ENCODE measurements at regions not wholly inside any gene's neighbourhood (a gene's known extent, or its start where the extent isn't known, plus 50 kb on each side); places are given as distances from the start of the nearest gene placed in this dataset.
A peak's percentile ranks its signal among the peaks of the same experiment; 100 is the strongest.

DNA sequence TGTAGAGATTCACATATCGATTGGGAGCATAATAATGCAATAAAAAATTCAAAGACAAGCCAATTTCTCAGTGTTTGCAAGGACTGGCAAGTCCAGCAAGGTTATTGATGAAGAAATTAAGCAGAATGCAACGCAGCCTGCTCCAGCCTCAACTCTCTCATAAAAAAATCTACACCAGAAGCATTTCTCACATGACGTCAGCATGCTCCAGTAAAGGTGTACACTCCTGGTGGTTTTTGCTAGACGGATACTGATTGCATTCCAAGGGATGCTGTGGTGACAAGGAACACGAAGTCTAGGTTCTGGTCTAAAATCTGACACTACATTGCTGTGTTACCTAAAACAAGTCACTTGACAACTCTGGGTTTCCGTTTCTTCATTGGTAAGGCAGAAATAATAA is 131.9 kb upstream of the PRNP start:
- no peak overlapping the region for H3K4me3 ChIP-seq (ENCODE audit: low read depth, low read length)
- TF ChIP-seq, protein P1, sequence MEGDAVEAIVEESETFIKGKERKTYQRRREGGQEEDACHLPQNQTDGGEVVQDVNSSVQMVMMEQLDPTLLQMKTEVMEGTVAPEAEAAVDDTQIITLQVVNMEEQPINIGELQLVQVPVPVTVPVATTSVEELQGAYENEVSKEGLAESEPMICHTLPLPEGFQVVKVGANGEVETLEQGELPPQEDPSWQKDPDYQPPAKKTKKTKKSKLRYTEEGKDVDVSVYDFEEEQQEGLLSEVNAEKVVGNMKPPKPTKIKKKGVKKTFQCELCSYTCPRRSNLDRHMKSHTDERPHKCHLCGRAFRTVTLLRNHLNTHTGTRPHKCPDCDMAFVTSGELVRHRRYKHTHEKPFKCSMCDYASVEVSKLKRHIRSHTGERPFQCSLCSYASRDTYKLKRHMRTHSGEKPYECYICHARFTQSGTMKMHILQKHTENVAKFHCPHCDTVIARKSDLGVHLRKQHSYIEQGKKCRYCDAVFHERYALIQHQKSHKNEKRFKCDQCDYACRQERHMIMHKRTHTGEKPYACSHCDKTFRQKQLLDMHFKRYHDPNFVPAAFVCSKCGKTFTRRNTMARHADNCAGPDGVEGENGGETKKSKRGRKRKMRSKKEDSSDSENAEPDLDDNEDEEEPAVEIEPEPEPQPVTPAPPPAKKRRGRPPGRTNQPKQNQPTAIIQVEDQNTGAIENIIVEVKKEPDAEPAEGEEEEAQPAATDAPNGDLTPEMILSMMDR (IDR thresholded peaks at IDR 0.05; ENCODE audit: insufficient read depth, low read length): no peak
- no peak for DNase-seq (ENCODE audit: low read depth)

DNA sequence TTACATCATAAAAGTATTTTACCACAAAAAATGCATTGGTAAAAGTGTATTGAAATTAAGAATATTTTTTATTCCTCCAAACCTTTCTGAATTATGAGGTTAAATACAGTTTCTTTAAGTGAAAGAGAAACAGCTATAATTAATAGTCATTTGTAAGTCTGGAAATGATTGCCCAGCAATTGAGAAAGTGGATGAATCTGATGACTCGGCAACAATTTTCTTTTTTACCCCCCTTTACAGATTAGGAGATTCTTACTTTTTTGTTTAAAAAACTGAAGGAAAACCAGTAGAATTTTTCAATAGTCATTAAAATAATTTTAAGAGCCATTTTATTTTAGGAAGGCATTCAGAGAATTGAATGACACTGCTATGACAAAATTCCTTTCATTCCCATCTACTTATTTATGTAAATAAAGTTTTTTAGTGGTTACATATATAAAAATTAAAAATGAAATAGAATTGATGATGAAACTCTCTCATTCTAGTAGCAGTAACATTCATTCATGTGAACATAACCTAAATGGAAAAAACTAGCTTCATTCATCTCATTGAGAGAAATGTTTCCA is 134.1 kb upstream of the PRNP start:
- TF ChIP-seq, protein P1 (IDR thresholded peaks at IDR 0.05; ENCODE audit: insufficient read depth, low read length): no peak
- DNase-seq (ENCODE audit: low read depth): no peak
- no peak overlapping the region for H3K4me3 ChIP-seq (ENCODE audit: low read depth, low read length)

DNA sequence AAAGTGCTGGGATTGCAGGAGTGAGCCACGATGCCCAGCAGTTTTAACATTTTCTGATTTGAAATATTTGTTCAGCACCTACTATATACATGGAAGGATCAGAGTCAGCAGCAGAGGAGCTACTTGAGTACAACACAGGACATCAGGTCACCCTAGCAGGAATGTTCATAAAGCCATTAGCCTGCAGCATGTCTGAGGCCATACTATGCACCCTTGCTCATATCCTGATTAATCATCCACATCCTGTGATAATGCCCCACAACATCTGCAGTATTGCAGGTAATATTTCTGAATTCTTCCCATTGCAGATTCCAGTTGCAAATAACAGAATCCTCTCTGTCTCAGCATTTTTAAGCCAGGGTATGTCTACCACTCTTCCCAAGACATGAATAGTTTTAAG is 135.5 kb upstream of the PRNP start:
- no peak overlapping the region for H3K4me3 ChIP-seq (ENCODE audit: low read depth, low read length)
- no peak for DNase-seq (ENCODE audit: low read depth)
- TF ChIP-seq, protein P1 (IDR thresholded peaks at IDR 0.05; ENCODE audit: insufficient read depth, low read length): no peak

DNA sequence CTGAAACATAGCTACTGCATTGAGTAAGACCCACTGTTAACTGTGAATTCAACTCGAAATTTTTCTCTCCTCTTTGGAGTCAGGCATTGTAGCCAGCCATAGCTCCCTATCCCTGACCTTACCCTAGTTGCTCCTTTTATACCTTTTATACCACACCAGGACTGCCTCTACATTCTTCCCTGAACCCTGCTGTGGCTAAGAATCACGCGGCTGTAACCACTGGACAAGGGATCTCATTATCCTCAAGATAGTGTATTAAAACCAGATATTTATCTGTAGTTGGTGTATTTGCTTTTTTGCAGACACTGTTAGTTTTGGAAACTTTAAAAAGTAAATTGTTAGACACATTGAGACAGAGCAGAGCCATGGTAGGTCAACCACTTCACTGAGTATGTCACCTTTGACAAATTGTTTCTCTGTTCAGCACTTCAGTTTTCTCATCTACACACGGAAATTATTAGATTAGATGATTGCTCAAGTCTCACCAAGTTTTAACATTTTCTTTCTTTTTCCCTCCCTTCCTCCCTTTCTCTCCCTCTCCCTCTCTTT is 136.5 kb upstream of the PRNP start:
- peak; percentile 74 for DNase-seq (ENCODE audit: low read depth)
- TF ChIP-seq, protein P1 (IDR thresholded peaks at IDR 0.05; ENCODE audit: insufficient read depth, low read length): no peak
- H3K4me3 ChIP-seq (ENCODE audit: low read depth, low read length): no peak overlapping the region

DNA sequence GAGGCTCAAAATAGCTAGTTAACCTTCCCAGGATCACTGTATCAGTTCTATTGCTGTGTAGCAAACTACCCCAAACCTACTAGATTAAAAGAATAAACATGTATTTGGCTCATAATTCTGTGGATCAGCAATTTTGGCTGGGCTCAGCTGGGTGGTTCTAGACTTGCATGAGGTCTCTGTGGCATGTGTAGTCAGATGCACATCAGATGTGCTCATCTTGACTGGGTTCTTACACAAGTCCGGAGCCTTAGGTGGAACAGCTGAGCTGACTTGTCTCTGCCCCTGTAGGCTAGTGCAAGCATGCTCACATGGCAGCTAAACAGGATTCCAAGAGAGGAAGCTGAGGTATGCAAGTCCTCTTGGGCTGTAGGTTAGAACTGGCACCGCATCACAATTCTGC is 137.7 kb upstream of the PRNP start:
- H3K4me3 ChIP-seq (ENCODE audit: low read depth, low read length): no peak overlapping the region
- DNase-seq (ENCODE audit: low read depth): no peak
- TF ChIP-seq, protein P1 (IDR thresholded peaks at IDR 0.05; ENCODE audit: insufficient read depth, low read length): no peak

DNA sequence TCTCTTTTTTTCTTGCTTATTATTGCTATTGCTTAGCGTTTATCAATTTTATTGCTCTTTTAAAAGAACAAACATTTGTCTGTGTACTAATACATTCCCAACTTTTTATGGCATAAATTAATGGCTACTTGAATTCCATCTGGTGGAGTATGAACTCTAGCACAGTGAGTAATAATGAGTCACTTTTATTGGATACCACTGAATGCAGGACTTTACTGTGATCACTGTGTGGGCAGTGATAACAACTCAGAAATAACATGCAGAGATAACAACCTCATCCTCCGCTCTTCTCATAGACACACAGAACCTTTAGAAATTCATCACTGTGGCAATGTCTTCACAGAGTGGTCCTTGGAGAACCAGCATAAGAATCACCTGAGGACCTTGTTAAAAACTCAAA is 139.5 kb upstream of the PRNP start:
- TF ChIP-seq, protein P1 (IDR thresholded peaks at IDR 0.05; ENCODE audit: insufficient read depth, low read length): no peak
- H3K4me3 ChIP-seq (ENCODE audit: low read depth, low read length): no peak overlapping the region
- peak; percentile 69 for DNase-seq (ENCODE audit: low read depth)

DNA sequence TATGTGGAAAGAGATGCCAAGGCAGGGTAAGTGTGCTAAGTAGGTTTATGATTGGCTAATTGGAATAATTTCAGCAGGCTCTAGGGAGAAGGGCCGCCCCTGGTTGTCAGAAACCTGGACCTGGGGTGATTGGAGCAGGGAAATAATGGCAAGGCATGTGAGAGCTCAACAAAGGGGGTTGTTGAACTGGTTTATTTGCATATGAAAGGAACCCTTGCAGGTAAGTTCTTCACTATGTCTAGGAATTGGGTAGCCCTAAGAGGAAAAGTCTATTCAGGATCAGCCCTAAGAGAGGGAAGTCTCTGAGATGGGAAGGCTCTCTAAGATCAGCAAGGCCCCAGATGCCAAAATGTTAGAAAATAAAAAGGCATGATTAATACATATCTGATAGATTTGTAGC is 139.9 kb upstream of the PRNP start:
- TF ChIP-seq, protein P1 (IDR thresholded peaks at IDR 0.05; ENCODE audit: insufficient read depth, low read length): no peak
- no peak for DNase-seq (ENCODE audit: low read depth)

More for the DNA sequence above, 139.9 kb upstream of the PRNP start:
- H3K4me3 ChIP-seq (ENCODE audit: low read depth, low read length): no peak overlapping the region

Data from fibroblast of the aortic adventitia (primary cell).